ENCODE measurements at regions not wholly inside any gene's neighbourhood (a gene's known extent, or its start where the extent isn't known, plus 50 kb on each side); places are given as distances from the start of the nearest gene placed in this dataset.
"Not testable (repeated sequence)": the region's sequence is repeated elsewhere in the genome, so short reads cannot be mapped to it uniquely, and the experiment has no call there.

GRCh38 chr7:41439515-41439879 lies 263.4 kb downstream of the INHBA start:
- TF ChIP-seq CTCF (IDR thresholded peaks at IDR 0.05; ENCODE audit: unreplicated experiment): no peak

GRCh38 chr7:41438705-41439514 lies 264.0 kb downstream of the INHBA start:
- no peak for DNase-seq (ENCODE audit: low spot score)
- no peak for TF ChIP-seq CTCF (IDR thresholded peaks at IDR 0.05; ENCODE audit: unreplicated experiment)
- Mint-ChIP-seq H3K4me3 (ENCODE audit: unreplicated experiment) (no peak overlapping the region), H3K36me3 (ENCODE audit: low read depth, unreplicated experiment) (no peaks in the 10 kb centered on the region), H3K27ac (ENCODE audit: unreplicated experiment) (no peak overlapping the region), H3K27me3 (ENCODE audit: unreplicated experiment) (peaks cover 3% of the 10 kb centered on the region), H3K9me3 (ENCODE audit: unreplicated experiment) (no peaks in the 10 kb centered on the region), H3K4me1 (ENCODE audit: unreplicated experiment) (no peaks in the 10 kb centered on the region)

More at GRCh38 chr7:41439515-41439879, 263.4 kb downstream of the INHBA start:
- no peak overlapping the region for H3K4me3 Mint-ChIP-seq (ENCODE audit: unreplicated experiment)
- H3K36me3 Mint-ChIP-seq (ENCODE audit: low read depth, unreplicated experiment): no peaks in the 10 kb centered on the region
- DNase-seq (ENCODE audit: low spot score): no peak
- peaks cover 2% of the 10 kb centered on the region for H3K27me3 Mint-ChIP-seq (ENCODE audit: unreplicated experiment)
- no peaks in the 10 kb centered on the region for H3K9me3 Mint-ChIP-seq (ENCODE audit: unreplicated experiment)
- no peaks in the 10 kb centered on the region for H3K4me1 Mint-ChIP-seq (ENCODE audit: unreplicated experiment)
- no peak overlapping the region for H3K27ac Mint-ChIP-seq (ENCODE audit: unreplicated experiment)

GRCh38 chr7:41437257-41438196 lies 265.4 kb downstream of the INHBA start:
- peaks cover 3% of the 10 kb centered on the region for H3K27me3 Mint-ChIP-seq (ENCODE audit: unreplicated experiment)
- TF ChIP-seq CTCF (IDR thresholded peaks at IDR 0.05; ENCODE audit: unreplicated experiment): no peak
- no peak overlapping the region for H3K27ac Mint-ChIP-seq (ENCODE audit: unreplicated experiment)
- no peaks in the 10 kb centered on the region for H3K9me3 Mint-ChIP-seq (ENCODE audit: unreplicated experiment)
- H3K36me3 Mint-ChIP-seq (ENCODE audit: low read depth, unreplicated experiment): no peaks in the 10 kb centered on the region
- no peak overlapping the region for H3K4me3 Mint-ChIP-seq (ENCODE audit: unreplicated experiment)
- no peaks in the 10 kb centered on the region for H3K4me1 Mint-ChIP-seq (ENCODE audit: unreplicated experiment)
- no peak for DNase-seq (ENCODE audit: low spot score)

GRCh38 chr7:41436139-41436538 lies 266.8 kb downstream of the INHBA start:
- H3K36me3 Mint-ChIP-seq (ENCODE audit: low read depth, unreplicated experiment): no peaks in the 10 kb centered on the region
- H3K27me3 Mint-ChIP-seq (ENCODE audit: unreplicated experiment): peaks cover 3% of the 10 kb centered on the region
- H3K4me3 Mint-ChIP-seq (ENCODE audit: unreplicated experiment): no peak overlapping the region
- H3K9me3 Mint-ChIP-seq (ENCODE audit: unreplicated experiment): no peaks in the 10 kb centered on the region
- H3K27ac Mint-ChIP-seq (ENCODE audit: unreplicated experiment): no peak overlapping the region
- DNase-seq (ENCODE audit: low spot score): no peak
- H3K4me1 Mint-ChIP-seq (ENCODE audit: unreplicated experiment): no peaks in the 10 kb centered on the region
- no peak for TF ChIP-seq CTCF (IDR thresholded peaks at IDR 0.05; ENCODE audit: unreplicated experiment)

GRCh38 chr7:41435020-41435419 lies 267.9 kb downstream of the INHBA start:
- H3K4me3 Mint-ChIP-seq (ENCODE audit: unreplicated experiment); H3K27me3 Mint-ChIP-seq (ENCODE audit: unreplicated experiment); H3K9me3 Mint-ChIP-seq (ENCODE audit: unreplicated experiment); H3K36me3 Mint-ChIP-seq (ENCODE audit: low read depth, unreplicated experiment); H3K4me1 Mint-ChIP-seq (ENCODE audit: unreplicated experiment); DNase-seq (ENCODE audit: low spot score); H3K27ac Mint-ChIP-seq (ENCODE audit: unreplicated experiment): not testable (repeated sequence)
